ENCODE measurements at regions not wholly inside any gene's neighbourhood (a gene's known extent, or its start where the extent isn't known, plus 50 kb on each side); places are given as distances from the start of the nearest gene placed in this dataset.

DNA sequence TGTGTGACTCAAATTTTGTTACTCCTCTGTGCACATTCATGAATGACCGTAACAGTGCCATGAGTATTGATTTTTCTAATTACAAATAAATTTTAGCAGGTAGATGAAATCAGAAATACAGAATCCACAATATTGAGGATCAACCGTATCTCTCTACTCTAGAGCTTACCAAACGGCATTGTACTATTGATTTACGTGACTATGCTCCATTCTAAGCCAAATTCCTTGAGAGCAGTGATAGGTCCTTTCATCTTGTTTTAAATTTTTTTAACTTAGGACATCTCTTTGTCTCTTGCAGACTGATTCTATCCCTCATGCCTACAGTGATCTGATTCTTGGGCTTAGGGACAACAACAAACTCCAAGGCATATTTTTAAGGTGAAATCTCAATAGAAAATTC is 172.3 kb upstream of the C1QTNF7 start:
- TF ChIP-seq, protein P1, sequence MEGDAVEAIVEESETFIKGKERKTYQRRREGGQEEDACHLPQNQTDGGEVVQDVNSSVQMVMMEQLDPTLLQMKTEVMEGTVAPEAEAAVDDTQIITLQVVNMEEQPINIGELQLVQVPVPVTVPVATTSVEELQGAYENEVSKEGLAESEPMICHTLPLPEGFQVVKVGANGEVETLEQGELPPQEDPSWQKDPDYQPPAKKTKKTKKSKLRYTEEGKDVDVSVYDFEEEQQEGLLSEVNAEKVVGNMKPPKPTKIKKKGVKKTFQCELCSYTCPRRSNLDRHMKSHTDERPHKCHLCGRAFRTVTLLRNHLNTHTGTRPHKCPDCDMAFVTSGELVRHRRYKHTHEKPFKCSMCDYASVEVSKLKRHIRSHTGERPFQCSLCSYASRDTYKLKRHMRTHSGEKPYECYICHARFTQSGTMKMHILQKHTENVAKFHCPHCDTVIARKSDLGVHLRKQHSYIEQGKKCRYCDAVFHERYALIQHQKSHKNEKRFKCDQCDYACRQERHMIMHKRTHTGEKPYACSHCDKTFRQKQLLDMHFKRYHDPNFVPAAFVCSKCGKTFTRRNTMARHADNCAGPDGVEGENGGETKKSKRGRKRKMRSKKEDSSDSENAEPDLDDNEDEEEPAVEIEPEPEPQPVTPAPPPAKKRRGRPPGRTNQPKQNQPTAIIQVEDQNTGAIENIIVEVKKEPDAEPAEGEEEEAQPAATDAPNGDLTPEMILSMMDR (IDR thresholded peaks at IDR 0.05): no peak
- no peak for TF ChIP-seq POLR2AphosphoS5 (IDR thresholded peaks at IDR 0.05)
- no peak for TF ChIP-seq POLR2A (IDR thresholded peaks at IDR 0.05)
